ENCODE measurements at regions not wholly inside any gene's neighbourhood (a gene's known extent, or its start where the extent isn't known, plus 50 kb on each side); places are given as distances from the start of the nearest gene placed in this dataset.

DNA sequence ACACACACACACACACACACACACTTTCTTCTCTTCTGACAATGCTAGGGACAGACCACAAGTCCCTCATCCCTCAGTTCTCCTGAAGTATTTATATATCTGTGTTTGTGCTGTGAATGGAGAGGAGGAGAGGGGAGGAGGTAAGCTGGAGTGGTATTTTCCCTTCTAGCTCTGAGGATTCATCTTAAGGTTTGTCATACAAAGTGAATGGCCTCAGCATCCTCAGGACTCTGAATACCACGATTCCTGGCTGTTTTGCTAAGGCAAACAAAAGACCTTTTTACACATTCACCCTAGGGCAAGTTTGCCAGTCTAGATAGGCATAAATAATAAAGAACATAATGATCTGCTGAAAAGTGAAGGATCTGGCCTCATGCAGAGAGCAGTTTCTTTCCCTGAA is 65.7 kb upstream of the CHMP2B start:
- H2AFZ ChIP-seq (ENCODE audit: insufficient read depth, low read depth, low read length, poor library complexity, severe bottlenecking): no peak overlapping the region
- intact Hi-C loops (cut with micrococcal nuclease): no loop called here
- Mint-ChIP-seq H3K4me3 (no peak overlapping the region), H3K27ac (no peak overlapping the region), H3K9me3 (ENCODE audit: insufficient read depth) (no peaks in the 10 kb centered on the region), H3K27me3 (no peaks in the 10 kb centered on the region), H3K4me1 (no peaks in the 10 kb centered on the region)
- no peak overlapping the region for H3K4me3 ChIP-seq (ENCODE audit: control extremely low read depth in 1 of 5, extremely low read depth in 1 of 5, insufficient read depth in 1 of 5, low read depth in 2 of 5, low read length in 4 of 5)
- no peaks in the 10 kb centered on the region for H3K4me1 ChIP-seq (ENCODE audit: control insufficient read depth in 2 of 2, insufficient read depth in 2 of 2, low read length in 2 of 2)
- H3K4me2 ChIP-seq (replicated peaks; ENCODE audit: low read depth, low read length, poor library complexity, severe bottlenecking): no peak overlapping the region
- DNase-seq (no peak), ATAC-seq (ENCODE audit: low read depth) (no peak)
- WGBS (ENCODE audit: insufficient coverage): no CpG with 5 or more reads among the region's 1 CpG
- H4K20me1 ChIP-seq (ENCODE audit: control insufficient read depth, insufficient read depth, low read length, poor library complexity, severe bottlenecking): no peaks in the 10 kb centered on the region
- POLR2A ChIA-PET: no interaction called here
- H3K36me3 ChIP-seq (replicated peaks in 1 of 2; ENCODE audit: control extremely low read depth in 1 of 2, control insufficient read depth in 1 of 2, extremely low read depth in 1 of 2, insufficient read depth in 2 of 2, low read length in 1 of 2): no peaks in the 10 kb centered on the region
- no peak overlapping the region for H3K9ac ChIP-seq (ENCODE audit: low read length)
- peaks cover 0 to 4% (median 0%) of the 10 kb centered on the region in 4 experiments for H3K27me3 ChIP-seq (replicated peaks in 1 of 4; ENCODE audit: control extremely low read depth in 1 of 4, control insufficient read depth in 3 of 4, insufficient read depth in 4 of 4, low read length in 3 of 4)
- H3K27ac ChIP-seq (ENCODE audit: low read length in 2 of 2): no peak overlapping the region
- no peaks in the 10 kb centered on the region for H3K79me2 ChIP-seq (ENCODE audit: control insufficient read depth, insufficient read depth, low read length)
- TF ChIP-seq EZH2 (IDR thresholded peaks at IDR 0.05; ENCODE audit: borderline replicate concordance, insufficient read depth, low read depth, low read length, poor library complexity, severe bottlenecking): no peak
- TF ChIP-seq, protein P1, sequence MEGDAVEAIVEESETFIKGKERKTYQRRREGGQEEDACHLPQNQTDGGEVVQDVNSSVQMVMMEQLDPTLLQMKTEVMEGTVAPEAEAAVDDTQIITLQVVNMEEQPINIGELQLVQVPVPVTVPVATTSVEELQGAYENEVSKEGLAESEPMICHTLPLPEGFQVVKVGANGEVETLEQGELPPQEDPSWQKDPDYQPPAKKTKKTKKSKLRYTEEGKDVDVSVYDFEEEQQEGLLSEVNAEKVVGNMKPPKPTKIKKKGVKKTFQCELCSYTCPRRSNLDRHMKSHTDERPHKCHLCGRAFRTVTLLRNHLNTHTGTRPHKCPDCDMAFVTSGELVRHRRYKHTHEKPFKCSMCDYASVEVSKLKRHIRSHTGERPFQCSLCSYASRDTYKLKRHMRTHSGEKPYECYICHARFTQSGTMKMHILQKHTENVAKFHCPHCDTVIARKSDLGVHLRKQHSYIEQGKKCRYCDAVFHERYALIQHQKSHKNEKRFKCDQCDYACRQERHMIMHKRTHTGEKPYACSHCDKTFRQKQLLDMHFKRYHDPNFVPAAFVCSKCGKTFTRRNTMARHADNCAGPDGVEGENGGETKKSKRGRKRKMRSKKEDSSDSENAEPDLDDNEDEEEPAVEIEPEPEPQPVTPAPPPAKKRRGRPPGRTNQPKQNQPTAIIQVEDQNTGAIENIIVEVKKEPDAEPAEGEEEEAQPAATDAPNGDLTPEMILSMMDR (IDR thresholded peaks at IDR 0.05): no peak
- H3K9me3 ChIP-seq (ENCODE audit: control extremely low read depth in 1 of 3, control insufficient read depth in 2 of 3, insufficient read depth in 1 of 3, low read length in 2 of 3): no peaks in the 10 kb centered on the region
- CTCF ChIA-PET: no interaction called here

DNA sequence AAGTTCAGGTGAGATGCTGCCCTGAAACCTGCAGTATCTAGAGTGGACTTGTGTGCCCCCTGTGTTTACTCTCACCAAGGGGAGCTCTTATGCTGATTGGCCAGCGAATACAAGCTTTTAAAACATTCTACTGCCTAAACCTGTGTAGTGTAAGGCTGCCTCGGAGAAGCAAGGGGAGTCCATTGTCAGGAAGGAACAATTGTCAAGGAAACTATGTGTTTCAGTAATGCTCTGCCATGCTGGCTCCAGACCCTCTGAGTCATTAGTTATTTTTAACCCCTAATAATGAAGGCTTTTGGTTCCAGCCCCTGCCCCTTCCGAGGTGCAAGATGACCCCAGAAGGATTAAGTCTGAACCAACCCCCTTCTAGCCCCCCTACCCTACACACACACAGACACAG is 66.1 kb upstream of the CHMP2B start:
- H3K4me2 ChIP-seq (replicated peaks; ENCODE audit: low read depth, low read length, poor library complexity, severe bottlenecking): no peak overlapping the region
- DNase-seq: no peak
- ChIA-PET CTCF (no interaction called here), POLR2A (no interaction called here)
- H3K36me3 ChIP-seq (replicated peaks in 1 of 2; ENCODE audit: control extremely low read depth in 1 of 2, control insufficient read depth in 1 of 2, extremely low read depth in 1 of 2, insufficient read depth in 2 of 2, low read length in 1 of 2): no peaks in the 10 kb centered on the region
- H2AFZ ChIP-seq (ENCODE audit: insufficient read depth, low read depth, low read length, poor library complexity, severe bottlenecking): no peak overlapping the region
- H3K4me1 Mint-ChIP-seq: no peaks in the 10 kb centered on the region
- H3K27me3 ChIP-seq (replicated peaks in 1 of 4; ENCODE audit: control extremely low read depth in 1 of 4, control insufficient read depth in 3 of 4, insufficient read depth in 4 of 4, low read length in 3 of 4): peaks cover 0 to 4% (median 0%) of the 10 kb centered on the region in 4 experiments
- WGBS (ENCODE audit: insufficient coverage): 62% methylated on average over 1 of the region's 3 CpGs
- no peaks in the 10 kb centered on the region for H3K4me1 ChIP-seq (ENCODE audit: control insufficient read depth in 2 of 2, insufficient read depth in 2 of 2, low read length in 2 of 2)
- intact Hi-C loops (cut with micrococcal nuclease): no loop called here
- no peaks in the 10 kb centered on the region for H3K9me3 ChIP-seq (ENCODE audit: control extremely low read depth in 1 of 3, control insufficient read depth in 2 of 3, insufficient read depth in 1 of 3, low read length in 2 of 3)
- H3K27ac ChIP-seq (ENCODE audit: low read length in 2 of 2): no peak overlapping the region
- no peak for ATAC-seq (ENCODE audit: low read depth)
- H4K20me1 ChIP-seq (ENCODE audit: control insufficient read depth, insufficient read depth, low read length, poor library complexity, severe bottlenecking): no peaks in the 10 kb centered on the region
- no peaks in the 10 kb centered on the region for H3K27me3 Mint-ChIP-seq
- no peak overlapping the region for H3K4me3 Mint-ChIP-seq
- no peaks in the 10 kb centered on the region for H3K9me3 Mint-ChIP-seq (ENCODE audit: insufficient read depth)
- H3K4me3 ChIP-seq (ENCODE audit: control extremely low read depth in 1 of 5, extremely low read depth in 1 of 5, insufficient read depth in 1 of 5, low read depth in 2 of 5, low read length in 4 of 5): no peak overlapping the region
- no peak overlapping the region for H3K27ac Mint-ChIP-seq
- no peak overlapping the region for H3K9ac ChIP-seq (ENCODE audit: low read length)
- no peaks in the 10 kb centered on the region for H3K79me2 ChIP-seq (ENCODE audit: control insufficient read depth, insufficient read depth, low read length)
- TF ChIP-seq, protein P1 (IDR thresholded peaks at IDR 0.05): no peak
